SK-N-SH treated with all-trans-retinoic acid at 6 μM for 48 hours (cell line): ENCODE measurements at regions not wholly inside any gene's neighbourhood (a gene's known extent, or its start where the extent isn't known, plus 50 kb on each side); places are given as distances from the start of the nearest gene placed in this dataset.

ENCODE experiments used
- ATAC-seq: fragments of 200-7000 bp; cut with Tn5 transposase; 3 replicates; pipeline ENCODE4 v1.9.1; 2020; ENCODE audit warnings: mild to moderate bottlenecking, moderate library complexity
- ARNTL ChIP-seq: fragments of 450-650 bp; formaldehyde crosslinking; IDR thresholded peaks from 2 replicates; pipeline ENCODE4 v1.5.0; 2020; ENCODE audit warnings: low read depth, mild to moderate bottlenecking, moderate library complexity, borderline replicate concordance
- BACH2 ChIP-seq: fragments of 250-450 bp; sonication (Bioruptor Pico); IDR thresholded peaks from 2 replicates; pipeline ENCODE4 v1.9.0; 2021; ENCODE audit warnings: mild to moderate bottlenecking, borderline replicate concordance
- CREB5 ChIP-seq: fragments of 250-450 bp; sonication (Bioruptor Pico); IDR thresholded peaks from 2 replicates; pipeline ENCODE4 v1.5.1; 2020; ENCODE audit warnings: low read depth, mild to moderate bottlenecking, moderate library complexity
- CSDC2 ChIP-seq: fragments of 250-450 bp; sonication (Bioruptor Pico); IDR thresholded peaks from 2 replicates; pipeline ENCODE4 v1.5.0; 2020; ENCODE audit warnings: mild to moderate bottlenecking, moderate library complexity
- GLIS3 ChIP-seq: fragments of 250-450 bp; sonication (Bioruptor Pico); IDR thresholded peaks from 2 replicates; pipeline ENCODE4 v1.5.0; 2020; ENCODE audit warnings: mild to moderate bottlenecking, moderate library complexity
- ISL1 ChIP-seq: fragments of 250-450 bp; sonication (Bioruptor Pico); IDR thresholded peaks from 2 replicates; pipeline ENCODE4 v2.1.2; 2022; ENCODE audit warnings: mild to moderate bottlenecking, moderate library complexity
- OSR1 ChIP-seq: fragments of 250-450 bp; sonication (Bioruptor Pico); IDR thresholded peaks from 2 replicates; pipeline ENCODE4 v1.8.0; 2022; ENCODE audit warnings: moderate library complexity, mild to moderate bottlenecking, inconsistent platforms
- PPARA ChIP-seq: fragments of 250-450 bp; sonication (Bioruptor Pico); IDR thresholded peaks from 2 replicates; pipeline ENCODE4 v1.5.0; 2020; ENCODE audit warnings: mild to moderate bottlenecking, borderline replicate concordance
- RARB ChIP-seq: fragments of 250-450 bp; sonication (Bioruptor Pico); IDR thresholded peaks from 2 replicates; pipeline ENCODE4 v1.8.0; 2021; ENCODE audit warnings: mild to moderate bottlenecking, moderate library complexity
- TCF4 ChIP-seq: fragments of 250-450 bp; sonication (Bioruptor Pico); IDR thresholded peaks from 2 replicates; pipeline ENCODE4 v1.8.0; 2021; ENCODE audit warnings: mild to moderate bottlenecking, moderate library complexity, borderline replicate concordance
- TOX ChIP-seq: fragments of 250-450 bp; sonication (Bioruptor Pico); IDR thresholded peaks from 2 replicates; pipeline ENCODE4 v1.8.0; 2021; ENCODE audit warnings: mild to moderate bottlenecking, moderate library complexity, borderline replicate concordance
- ZC3H10 ChIP-seq: fragments of 250-450 bp; sonication (Bioruptor Pico); IDR thresholded peaks from 2 replicates; pipeline ENCODE4 v1.5.1; 2021; ENCODE audit warnings: mild to moderate bottlenecking, moderate library complexity
- ZFP3 ChIP-seq: fragments of 250-450 bp; sonication (Bioruptor Pico); IDR thresholded peaks from 2 replicates; pipeline ENCODE4 v1.5.0; 2020; ENCODE audit warnings: mild to moderate bottlenecking, moderate library complexity
- ZNF565 ChIP-seq: fragments of 450-650 bp; formaldehyde crosslinking; conservative IDR thresholded peaks from 2 replicates; pipeline ENCODE4 v1.5.0; 2020; ENCODE audit warnings: low read depth, mild to moderate bottlenecking, moderate library complexity
- ZNF70 ChIP-seq: fragments of 450-650 bp; formaldehyde crosslinking; IDR thresholded peaks from 2 replicates; pipeline ENCODE4 v1.5.0; 2020; ENCODE audit warnings: mild to moderate bottlenecking, moderate library complexity
- ZNF8 ChIP-seq: fragments of 450-650 bp; formaldehyde crosslinking; IDR thresholded peaks from 2 replicates; pipeline ENCODE4 v1.5.0; 2020; ENCODE audit warnings: mild to moderate bottlenecking, moderate library complexity
- TF ChIP-seq, protein P1 (sequence below): fragments of 250-450 bp; sonication (Bioruptor Pico); IDR thresholded peaks from 2 replicates; pipeline ENCODE4 v1.5.0; 2020; ENCODE audit warnings: mild to moderate bottlenecking, moderate library complexity
- TF ChIP-seq, protein P2 (sequence below): fragments of 250-450 bp; sonication (Bioruptor Pico); IDR thresholded peaks from 2 replicates; pipeline ENCODE4 v1.8.0; 2020; ENCODE audit warnings: mild to moderate bottlenecking, moderate library complexity, borderline replicate concordance
- TF ChIP-seq, protein P3 (sequence below): fragments of 250-450 bp; sonication (Bioruptor Pico); IDR thresholded peaks from 2 replicates; pipeline ENCODE4 v1.8.0; 2021; ENCODE audit warnings: low read depth, mild to moderate bottlenecking, moderate library complexity, borderline replicate concordance

DNA sequence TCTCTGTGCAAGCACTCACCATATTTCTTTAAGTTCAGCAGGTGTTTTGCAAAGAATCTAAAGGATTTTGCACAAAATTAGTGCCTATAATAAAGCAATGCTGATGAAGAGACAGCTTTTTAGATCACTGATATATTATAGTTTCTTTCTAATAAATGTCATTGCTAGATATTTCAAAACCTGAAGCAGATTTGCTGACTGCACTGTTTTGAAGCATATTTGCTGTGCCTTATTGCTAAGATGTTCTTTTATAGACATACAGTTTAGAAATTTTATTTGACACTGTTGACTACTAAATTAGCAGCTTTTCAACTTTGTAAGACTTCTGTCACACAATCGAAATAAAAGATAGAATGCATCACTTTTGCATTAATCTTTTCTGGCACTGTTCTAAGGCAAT, 620.9 kb upstream of the CELF4 start:
- TF ChIP-seq ZC3H10 (no peak), ISL1 (CRISPR knock-in tag) (no peak), TCF4 (CRISPR knock-in tag) (no peak), ZNF565 (CRISPR knock-in tag) (no peak), ZFP3 (CRISPR knock-in tag) (no peak), CSDC2 (CRISPR knock-in tag) (no peak), GLIS3 (no peak), ZNF70 (no peak), CREB5 (no peak), BACH2 (no peak), PPARA (CRISPR knock-in tag) (no peak), ZNF8 (CRISPR knock-in tag) (no peak), ARNTL (CRISPR knock-in tag) (no peak)
- TF ChIP-seq, protein P1, sequence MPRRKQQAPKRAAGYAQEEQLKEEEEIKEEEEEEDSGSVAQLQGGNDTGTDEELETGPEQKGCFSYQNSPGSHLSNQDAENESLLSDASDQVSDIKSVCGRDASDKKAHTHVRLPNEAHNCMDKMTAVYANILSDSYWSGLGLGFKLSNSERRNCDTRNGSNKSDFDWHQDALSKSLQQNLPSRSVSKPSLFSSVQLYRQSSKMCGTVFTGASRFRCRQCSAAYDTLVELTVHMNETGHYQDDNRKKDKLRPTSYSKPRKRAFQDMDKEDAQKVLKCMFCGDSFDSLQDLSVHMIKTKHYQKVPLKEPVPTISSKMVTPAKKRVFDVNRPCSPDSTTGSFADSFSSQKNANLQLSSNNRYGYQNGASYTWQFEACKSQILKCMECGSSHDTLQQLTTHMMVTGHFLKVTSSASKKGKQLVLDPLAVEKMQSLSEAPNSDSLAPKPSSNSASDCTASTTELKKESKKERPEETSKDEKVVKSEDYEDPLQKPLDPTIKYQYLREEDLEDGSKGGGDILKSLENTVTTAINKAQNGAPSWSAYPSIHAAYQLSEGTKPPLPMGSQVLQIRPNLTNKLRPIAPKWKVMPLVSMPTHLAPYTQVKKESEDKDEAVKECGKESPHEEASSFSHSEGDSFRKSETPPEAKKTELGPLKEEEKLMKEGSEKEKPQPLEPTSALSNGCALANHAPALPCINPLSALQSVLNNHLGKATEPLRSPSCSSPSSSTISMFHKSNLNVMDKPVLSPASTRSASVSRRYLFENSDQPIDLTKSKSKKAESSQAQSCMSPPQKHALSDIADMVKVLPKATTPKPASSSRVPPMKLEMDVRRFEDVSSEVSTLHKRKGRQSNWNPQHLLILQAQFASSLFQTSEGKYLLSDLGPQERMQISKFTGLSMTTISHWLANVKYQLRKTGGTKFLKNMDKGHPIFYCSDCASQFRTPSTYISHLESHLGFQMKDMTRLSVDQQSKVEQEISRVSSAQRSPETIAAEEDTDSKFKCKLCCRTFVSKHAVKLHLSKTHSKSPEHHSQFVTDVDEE (CRISPR knock-in tag), result no peak
- TF ChIP-seq, protein P2, sequence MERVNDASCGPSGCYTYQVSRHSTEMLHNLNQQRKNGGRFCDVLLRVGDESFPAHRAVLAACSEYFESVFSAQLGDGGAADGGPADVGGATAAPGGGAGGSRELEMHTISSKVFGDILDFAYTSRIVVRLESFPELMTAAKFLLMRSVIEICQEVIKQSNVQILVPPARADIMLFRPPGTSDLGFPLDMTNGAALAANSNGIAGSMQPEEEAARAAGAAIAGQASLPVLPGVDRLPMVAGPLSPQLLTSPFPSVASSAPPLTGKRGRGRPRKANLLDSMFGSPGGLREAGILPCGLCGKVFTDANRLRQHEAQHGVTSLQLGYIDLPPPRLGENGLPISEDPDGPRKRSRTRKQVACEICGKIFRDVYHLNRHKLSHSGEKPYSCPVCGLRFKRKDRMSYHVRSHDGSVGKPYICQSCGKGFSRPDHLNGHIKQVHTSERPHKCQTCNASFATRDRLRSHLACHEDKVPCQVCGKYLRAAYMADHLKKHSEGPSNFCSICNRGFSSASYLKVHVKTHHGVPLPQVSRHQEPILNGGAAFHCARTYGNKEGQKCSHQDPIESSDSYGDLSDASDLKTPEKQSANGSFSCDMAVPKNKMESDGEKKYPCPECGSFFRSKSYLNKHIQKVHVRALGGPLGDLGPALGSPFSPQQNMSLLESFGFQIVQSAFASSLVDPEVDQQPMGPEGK (CRISPR knock-in tag), result no peak
- TF ChIP-seq, protein P3, sequence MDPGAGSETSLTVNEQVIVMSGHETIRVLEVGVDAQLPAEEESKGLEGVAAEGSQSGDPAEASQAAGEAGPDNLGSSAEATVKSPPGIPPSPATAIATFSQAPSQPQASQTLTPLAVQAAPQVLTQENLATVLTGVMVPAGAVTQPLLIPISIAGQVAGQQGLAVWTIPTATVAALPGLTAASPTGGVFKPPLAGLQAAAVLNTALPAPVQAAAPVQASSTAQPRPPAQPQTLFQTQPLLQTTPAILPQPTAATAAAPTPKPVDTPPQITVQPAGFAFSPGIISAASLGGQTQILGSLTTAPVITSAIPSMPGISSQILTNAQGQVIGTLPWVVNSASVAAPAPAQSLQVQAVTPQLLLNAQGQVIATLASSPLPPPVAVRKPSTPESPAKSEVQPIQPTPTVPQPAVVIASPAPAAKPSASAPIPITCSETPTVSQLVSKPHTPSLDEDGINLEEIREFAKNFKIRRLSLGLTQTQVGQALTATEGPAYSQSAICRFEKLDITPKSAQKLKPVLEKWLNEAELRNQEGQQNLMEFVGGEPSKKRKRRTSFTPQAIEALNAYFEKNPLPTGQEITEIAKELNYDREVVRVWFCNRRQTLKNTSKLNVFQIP (CRISPR knock-in tag), result no peak
- ATAC-seq, result no peak

GRCh38 chr18:38174594-38174993, 609.0 kb upstream of the CELF4 start:
- TF ChIP-seq, protein P2 (CRISPR knock-in tag), result no peak
- TF ChIP-seq BACH2, result no peak
- TF ChIP-seq, protein P3 (CRISPR knock-in tag), result no peak
- no peak for TF ChIP-seq RARB (CRISPR knock-in tag)
- TF ChIP-seq GLIS3, result no peak
- ATAC-seq, result no peak

DNA sequence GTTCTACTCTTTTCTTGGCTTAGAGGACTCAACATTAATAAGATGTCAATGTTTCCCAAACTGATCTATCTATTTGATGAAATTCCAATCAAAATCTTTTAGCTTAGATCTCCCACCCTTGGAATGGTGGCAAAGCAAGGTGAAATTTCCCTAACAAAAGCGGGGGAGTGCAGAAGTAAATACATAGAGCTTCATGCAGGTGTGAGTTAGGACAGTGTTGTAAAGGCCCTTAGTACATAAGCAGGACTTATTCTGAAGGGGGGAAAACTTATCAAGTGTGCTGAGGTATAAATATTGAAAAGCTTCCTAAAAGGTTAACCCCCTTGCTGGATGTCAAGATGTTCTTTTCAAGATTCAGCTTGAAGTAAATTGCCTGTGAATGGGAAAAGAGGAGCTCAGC, 608.6 kb upstream of the CELF4 start:
- no peak for ATAC-seq
- TF ChIP-seq ZFP3 (CRISPR knock-in tag) (no peak), CSDC2 (CRISPR knock-in tag) (no peak), TCF4 (CRISPR knock-in tag) (no peak), CREB5 (no peak), OSR1 (CRISPR knock-in tag) (no peak), TOX (no peak), ZC3H10 (no peak), BACH2 (no peak), ZNF565 (CRISPR knock-in tag) (no peak)
- TF ChIP-seq, protein P1 (CRISPR knock-in tag), result no peak
- TF ChIP-seq, protein P2 (CRISPR knock-in tag), result no peak
